ENCODE measurements at regions not wholly inside any gene's neighbourhood (a gene's known extent, or its start where the extent isn't known, plus 50 kb on each side); places are given as distances from the start of the nearest gene placed in this dataset.

- TF ChIP-seq CBX3 (IDR thresholded peaks at IDR 0.05; ENCODE audit: low read depth) = no peak
- TF ChIP-seq, protein P1, sequence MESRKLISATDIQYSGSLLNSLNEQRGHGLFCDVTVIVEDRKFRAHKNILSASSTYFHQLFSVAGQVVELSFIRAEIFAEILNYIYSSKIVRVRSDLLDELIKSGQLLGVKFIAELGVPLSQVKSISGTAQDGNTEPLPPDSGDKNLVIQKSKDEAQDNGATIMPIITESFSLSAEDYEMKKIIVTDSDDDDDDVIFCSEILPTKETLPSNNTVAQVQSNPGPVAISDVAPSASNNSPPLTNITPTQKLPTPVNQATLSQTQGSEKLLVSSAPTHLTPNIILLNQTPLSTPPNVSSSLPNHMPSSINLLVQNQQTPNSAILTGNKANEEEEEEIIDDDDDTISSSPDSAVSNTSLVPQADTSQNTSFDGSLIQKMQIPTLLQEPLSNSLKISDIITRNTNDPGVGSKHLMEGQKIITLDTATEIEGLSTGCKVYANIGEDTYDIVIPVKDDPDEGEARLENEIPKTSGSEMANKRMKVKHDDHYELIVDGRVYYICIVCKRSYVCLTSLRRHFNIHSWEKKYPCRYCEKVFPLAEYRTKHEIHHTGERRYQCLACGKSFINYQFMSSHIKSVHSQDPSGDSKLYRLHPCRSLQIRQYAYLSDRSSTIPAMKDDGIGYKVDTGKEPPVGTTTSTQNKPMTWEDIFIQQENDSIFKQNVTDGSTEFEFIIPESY (IDR thresholded peaks at IDR 0.05; ENCODE audit: extremely low read depth, insufficient replicate concordance, low read length) = no peak
- no peak for TF ChIP-seq YY1 (IDR thresholded peaks at IDR 0.05; ENCODE audit: extremely low read depth, insufficient replicate concordance, low read depth, low read length)
- TF ChIP-seq ZNF274 (IDR thresholded peaks at IDR 0.05; ENCODE audit: low read depth, low read length) = no peak
- TF ChIP-seq EZH2phosphoT487 (IDR thresholded peaks at IDR 0.05; ENCODE audit: borderline replicate concordance) = no peak
- no peak for TF ChIP-seq SRF (IDR thresholded peaks at IDR 0.05; ENCODE audit: low read depth)
- TF ChIP-seq EZH2 (IDR thresholded peaks at IDR 0.05) = no peak
- no peak for TF ChIP-seq JUND (IDR thresholded peaks at IDR 0.05)
- no peak for TF ChIP-seq RAD21 (IDR thresholded peaks at IDR 0.05; ENCODE audit: low read depth)
- no peak for TF ChIP-seq ZFX (IDR thresholded peaks at IDR 0.05)
- no peak for TF ChIP-seq SP1 (IDR thresholded peaks at IDR 0.05; ENCODE audit: low read depth)
- TF ChIP-seq, protein P2, sequence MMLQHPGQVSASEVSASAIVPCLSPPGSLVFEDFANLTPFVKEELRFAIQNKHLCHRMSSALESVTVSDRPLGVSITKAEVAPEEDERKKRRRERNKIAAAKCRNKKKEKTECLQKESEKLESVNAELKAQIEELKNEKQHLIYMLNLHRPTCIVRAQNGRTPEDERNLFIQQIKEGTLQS (IDR thresholded peaks at IDR 0.05) = no peak
Observed at GRCh38 chr10:107715565-107715964, 551.1 kb upstream of the SORCS1 start (continued).

DNA sequence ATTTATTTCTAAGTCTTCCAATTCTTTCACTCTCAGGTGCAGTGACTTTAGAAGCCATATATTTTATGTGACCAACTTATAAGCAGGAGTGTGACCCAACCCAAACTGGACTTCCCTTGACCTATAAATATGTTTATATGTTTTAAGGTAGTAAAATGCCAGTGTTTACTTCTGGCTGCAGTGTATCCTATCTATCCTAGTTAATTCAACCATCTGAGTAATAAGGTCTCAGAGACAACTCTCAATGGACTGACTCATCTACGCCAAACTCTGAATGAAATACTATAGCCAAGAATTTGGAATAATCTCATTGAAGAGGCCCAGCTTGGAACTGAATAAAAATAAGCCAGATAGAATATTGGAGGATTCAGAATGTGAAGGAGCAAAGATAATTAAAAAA lies 544.5 kb upstream of the SORCS1 start:
- no peaks in the 10 kb centered on the region for H4K20me1 ChIP-seq (ENCODE audit: insufficient read depth)
- intact Hi-C loops (cut with micrococcal nuclease) = no loop called here
- DNase-seq (ENCODE audit: low read depth, low spot score) (no peak), ATAC-seq (no peak)
- H3K9me2 ChIP-seq (ENCODE audit: insufficient read depth) = no peaks in the 10 kb centered on the region
- H3K36me3 ChIP-seq (ENCODE audit: control insufficient read depth in 1 of 2, insufficient read depth in 2 of 2, low read length in 2 of 2) = no peaks in the 10 kb centered on the region
- no peaks in the 10 kb centered on the region for H3K4me1 ChIP-seq (ENCODE audit: control insufficient read depth in 1 of 2, insufficient read depth in 2 of 2, low read length in 2 of 2)
- ChIA-PET CTCF (no interaction called here), RAD21 (ENCODE audit: low non-redundant PET in 1 of 2, low total read pairs in 2 of 2, uncharacterized antibody in 2 of 2, unreplicated experiment in 2 of 2) (no interaction called here), POLR2A (no interaction called here)
- no peaks in the 10 kb centered on the region for H3K27me3 ChIP-seq (ENCODE audit: insufficient read depth, low read length)
- H3K9ac ChIP-seq (ENCODE audit: low read length) = no peak overlapping the region
- BruUV-seq (replicated peaks) = no TSS peak
- no peak overlapping the region for H3K4me2 ChIP-seq (ENCODE audit: low read length)
- peaks cover 19 to 31% of the 10 kb centered on the region in 2 experiments; a peak in 3 of 4 replicates for H3K9me3 ChIP-seq (ENCODE audit: control insufficient read depth in 1 of 2, insufficient read depth in 1 of 2, low read depth in 1 of 2, low read length in 2 of 2)
- no peaks in the 10 kb centered on the region for H3K79me2 ChIP-seq (ENCODE audit: insufficient read depth, low read length)
- H3K4me3 ChIP-seq (replicated peaks in 1 of 2; ENCODE audit: low read depth in 1 of 2, low read length in 2 of 2) = no peak overlapping the region
- H2AFZ ChIP-seq (ENCODE audit: low read depth, low read length, poor library complexity, severe bottlenecking) = no peak overlapping the region
- H3K27ac ChIP-seq (ENCODE audit: low read depth, low read length) = no peak overlapping the region
- TF ChIP-seq TCF7L2 (IDR thresholded peaks at IDR 0.05; ENCODE audit: borderline replicate concordance, extremely low read depth, insufficient read depth, insufficient read length) = no peak
- no peak for TF ChIP-seq EZH2phosphoT487 (IDR thresholded peaks at IDR 0.05; ENCODE audit: borderline replicate concordance)
- no peak for TF ChIP-seq ZFX (IDR thresholded peaks at IDR 0.05)
- TF ChIP-seq EZH2 (IDR thresholded peaks at IDR 0.05) = no peak
- no peak for TF ChIP-seq ELF1 (IDR thresholded peaks at IDR 0.05; ENCODE audit: borderline replicate concordance, low read depth)
- TF ChIP-seq POLR2AphosphoS5 (IDR thresholded peaks at IDR 0.05; ENCODE audit: low read depth, low read length) = no peak
- no peak for TF ChIP-seq EGR1 (IDR thresholded peaks at IDR 0.05; ENCODE audit: low read depth)
- no peak for TF ChIP-seq ZNF274 (IDR thresholded peaks at IDR 0.05; ENCODE audit: low read depth, low read length)
- TF ChIP-seq SRF (IDR thresholded peaks at IDR 0.05; ENCODE audit: low read depth) = no peak
- TF ChIP-seq FOSL1 (IDR thresholded peaks at IDR 0.05; ENCODE audit: low read depth) = no peak
- no peak for TF ChIP-seq JUND (IDR thresholded peaks at IDR 0.05)
- no peak for TF ChIP-seq SP1 (IDR thresholded peaks at IDR 0.05; ENCODE audit: low read depth)
- TF ChIP-seq, protein P3, sequence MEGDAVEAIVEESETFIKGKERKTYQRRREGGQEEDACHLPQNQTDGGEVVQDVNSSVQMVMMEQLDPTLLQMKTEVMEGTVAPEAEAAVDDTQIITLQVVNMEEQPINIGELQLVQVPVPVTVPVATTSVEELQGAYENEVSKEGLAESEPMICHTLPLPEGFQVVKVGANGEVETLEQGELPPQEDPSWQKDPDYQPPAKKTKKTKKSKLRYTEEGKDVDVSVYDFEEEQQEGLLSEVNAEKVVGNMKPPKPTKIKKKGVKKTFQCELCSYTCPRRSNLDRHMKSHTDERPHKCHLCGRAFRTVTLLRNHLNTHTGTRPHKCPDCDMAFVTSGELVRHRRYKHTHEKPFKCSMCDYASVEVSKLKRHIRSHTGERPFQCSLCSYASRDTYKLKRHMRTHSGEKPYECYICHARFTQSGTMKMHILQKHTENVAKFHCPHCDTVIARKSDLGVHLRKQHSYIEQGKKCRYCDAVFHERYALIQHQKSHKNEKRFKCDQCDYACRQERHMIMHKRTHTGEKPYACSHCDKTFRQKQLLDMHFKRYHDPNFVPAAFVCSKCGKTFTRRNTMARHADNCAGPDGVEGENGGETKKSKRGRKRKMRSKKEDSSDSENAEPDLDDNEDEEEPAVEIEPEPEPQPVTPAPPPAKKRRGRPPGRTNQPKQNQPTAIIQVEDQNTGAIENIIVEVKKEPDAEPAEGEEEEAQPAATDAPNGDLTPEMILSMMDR (IDR thresholded peaks at IDR 0.05 in 2 of 3, conservative IDR thresholded peaks at IDR 0.05 in 1 of 3; ENCODE audit: borderline replicate concordance in 1 of 3, insufficient read depth in 1 of 3, low read depth in 2 of 3, low read length in 2 of 3) = no peak
- no peak for TF ChIP-seq POLR2A (IDR thresholded peaks at IDR 0.05; ENCODE audit: borderline replicate concordance, extremely low read depth, insufficient read depth, insufficient read length)

Measured in HCT116 (cell line).